HG03095 (cell line): ENCODE measurements at regions not wholly inside any gene's neighbourhood (a gene's known extent, or its start where the extent isn't known, plus 50 kb on each side); places are given as distances from the start of the nearest gene placed in this dataset.
"Not testable (repeated sequence)": the region's sequence is repeated elsewhere in the genome, so short reads cannot be mapped to it uniquely, and the experiment has no call there.

Source experiments
- ATAC-seq: cut with Tn5 transposase; IDR thresholded peaks from one replicate; pipeline ENCODE4 v1.9.1; 2021; ENCODE audit warnings: moderate library complexity; ENCODE audit not compliant: unreplicated experiment

DNA sequence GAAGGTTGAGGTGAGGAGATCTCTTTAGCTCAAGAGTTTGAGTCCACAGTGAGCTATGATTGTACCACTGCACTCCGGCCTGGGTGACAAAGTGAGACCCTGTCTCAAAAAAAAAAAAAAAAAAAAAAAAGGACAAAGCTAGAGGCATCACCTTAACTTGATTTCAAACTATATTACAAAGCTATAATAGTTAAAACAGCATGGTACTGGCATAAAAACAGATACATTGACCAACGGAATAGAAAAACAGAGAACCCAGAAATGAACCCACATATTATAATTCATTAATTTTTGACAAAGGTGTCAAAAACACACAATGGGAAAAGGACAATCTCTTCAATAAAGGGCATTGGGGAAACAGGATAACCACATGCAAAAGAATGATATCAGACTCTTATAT, 50.8 kb upstream of the MBOAT1 start:
- ATAC-seq, result no peak

- ATAC-seq, result no peak
Measured at GRCh38 chr6:20265842-20266241, 53.6 kb upstream of the MBOAT1 start.

GRCh38 chr6:20266851-20267608, 54.8 kb upstream of the MBOAT1 start:
- ATAC-seq, result peak; percentile 48

DNA sequence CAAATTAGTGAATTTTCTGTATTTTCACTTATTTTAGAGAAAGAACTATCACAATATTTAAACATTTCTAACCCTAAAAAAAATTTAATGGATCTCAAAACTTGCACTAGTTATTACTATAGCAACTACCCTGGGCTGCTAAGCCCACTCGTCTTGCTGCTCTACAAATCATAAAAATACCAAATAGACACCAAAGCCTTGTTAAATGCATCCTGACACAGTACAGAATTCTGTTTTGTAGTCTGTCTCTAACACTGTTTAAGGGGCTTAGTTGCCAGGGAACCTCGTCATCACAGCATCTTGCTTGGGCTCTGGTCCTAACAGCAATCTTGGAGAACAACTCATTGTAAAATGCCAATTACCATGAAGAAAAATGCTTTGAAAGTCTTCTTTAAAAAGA, 56.9 kb upstream of the MBOAT1 start:
- no peak for ATAC-seq

- no peak for ATAC-seq
Measured at GRCh38 chr6:20271818-20272217, 59.5 kb upstream of the MBOAT1 start.

DNA sequence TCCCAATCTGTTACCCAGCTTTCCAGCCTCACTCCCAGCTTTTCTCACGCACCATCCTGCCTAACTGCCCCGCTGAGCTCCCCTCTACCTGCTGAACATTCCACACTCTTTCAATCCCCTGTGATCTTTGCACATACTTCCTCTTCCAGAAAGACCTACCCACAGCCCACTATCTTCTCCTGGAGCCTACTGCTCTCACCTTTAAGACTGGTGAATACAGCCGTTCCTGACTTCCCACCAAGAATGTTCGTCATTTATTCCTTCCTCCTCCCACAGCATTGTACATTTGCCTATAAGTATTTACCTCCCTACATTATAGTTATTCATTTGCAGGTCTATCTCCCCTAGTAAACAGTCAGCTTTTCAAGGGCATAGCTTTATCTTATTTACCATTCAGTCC, 61.9 kb upstream of the MBOAT1 start:
- ATAC-seq, result no peak

GRCh38 chr6:20275837-20276236, 63.6 kb upstream of the MBOAT1 start:
- ATAC-seq, result not testable (repeated sequence)

GRCh38 chr6:20277724-20278123, 65.5 kb upstream of the MBOAT1 start:
- not testable (repeated sequence) for ATAC-seq

- no peak for ATAC-seq
Measured at GRCh38 chr6:20279051-20279450, 66.8 kb upstream of the MBOAT1 start.

DNA sequence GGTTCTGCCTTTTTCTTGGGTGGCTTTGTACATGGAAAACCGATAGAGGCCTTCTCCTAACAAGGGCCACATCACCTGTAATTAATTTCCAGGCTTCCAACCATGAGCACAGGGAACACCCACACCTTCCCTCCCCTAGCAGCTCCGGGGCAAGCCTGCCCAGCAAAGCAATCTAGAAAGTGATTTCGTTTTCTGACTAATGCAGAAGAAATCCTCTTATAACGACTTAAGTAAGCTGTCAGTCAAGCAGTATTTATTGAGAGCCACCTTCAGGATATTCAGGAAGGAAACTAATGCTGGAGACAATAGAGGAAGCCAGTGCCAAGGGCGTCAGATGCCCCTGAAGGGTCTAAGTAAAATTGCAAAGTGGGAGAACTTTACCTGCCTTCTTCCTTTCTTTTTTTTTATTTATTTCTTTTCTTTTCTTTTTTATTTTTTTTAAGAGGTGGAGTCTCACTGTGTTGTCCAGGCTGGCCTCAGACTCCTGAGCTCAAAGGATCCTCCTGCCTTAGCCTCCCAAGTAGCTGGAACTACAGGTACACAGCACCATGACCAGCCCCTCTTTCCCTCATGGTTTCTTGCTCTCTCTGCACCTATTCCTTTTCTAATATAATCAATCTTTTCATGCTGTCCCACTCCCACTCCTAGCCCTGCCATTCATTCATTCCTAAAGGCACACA, 67.5 kb upstream of the MBOAT1 start:
- ATAC-seq, result no peak

DNA sequence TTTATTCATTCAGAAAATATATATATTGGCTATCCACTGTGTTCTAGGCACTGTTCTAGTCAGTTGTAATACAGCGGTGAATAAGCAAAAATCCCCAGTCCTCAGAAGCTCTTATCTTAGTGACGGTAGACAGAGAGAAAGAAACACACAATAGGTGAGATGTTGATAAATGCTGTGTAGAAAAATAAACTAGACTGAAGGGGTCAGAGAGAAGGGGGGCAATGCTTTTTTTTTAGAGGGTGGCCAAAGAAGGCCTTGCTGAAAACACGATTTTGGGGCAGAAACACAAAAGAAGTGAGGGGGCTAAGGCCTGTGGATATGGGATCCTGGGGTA, 68.0 kb upstream of the MBOAT1 start:
- no peak for ATAC-seq

GRCh38 chr6:20284672-20285071, 72.4 kb upstream of the MBOAT1 start:
- no peak for ATAC-seq

DNA sequence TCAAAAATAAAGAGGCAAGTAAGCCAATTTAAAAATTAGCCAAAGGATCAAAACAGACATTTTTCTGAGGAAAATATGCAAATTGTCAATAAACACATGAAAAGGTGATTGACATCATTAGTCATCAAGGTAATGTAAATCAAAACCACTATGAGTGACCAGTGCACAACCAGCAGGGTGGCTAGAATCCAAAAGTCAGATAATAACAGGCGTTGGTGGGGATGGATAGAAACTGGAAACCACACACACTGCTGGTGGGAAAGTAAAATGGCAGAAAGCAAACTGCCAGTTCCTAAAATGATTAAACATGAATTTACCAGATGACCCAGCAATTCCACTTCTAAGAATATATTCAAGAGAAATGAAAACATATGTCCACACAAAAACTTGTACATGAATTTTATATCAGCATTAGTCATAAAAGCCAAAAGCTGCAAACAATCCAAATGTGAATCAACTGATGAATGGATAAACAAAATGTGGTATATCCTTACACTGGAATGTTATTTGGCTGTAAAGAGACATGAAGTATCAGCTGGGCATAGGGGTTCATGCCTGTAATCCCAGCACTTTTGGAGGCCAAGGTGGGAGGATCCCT, 74.8 kb upstream of the MBOAT1 start:
- ATAC-seq, result no peak

- peak; percentile 91 for ATAC-seq
Measured at GRCh38 chr6:20291764-20292580, 79.7 kb upstream of the MBOAT1 start.

DNA sequence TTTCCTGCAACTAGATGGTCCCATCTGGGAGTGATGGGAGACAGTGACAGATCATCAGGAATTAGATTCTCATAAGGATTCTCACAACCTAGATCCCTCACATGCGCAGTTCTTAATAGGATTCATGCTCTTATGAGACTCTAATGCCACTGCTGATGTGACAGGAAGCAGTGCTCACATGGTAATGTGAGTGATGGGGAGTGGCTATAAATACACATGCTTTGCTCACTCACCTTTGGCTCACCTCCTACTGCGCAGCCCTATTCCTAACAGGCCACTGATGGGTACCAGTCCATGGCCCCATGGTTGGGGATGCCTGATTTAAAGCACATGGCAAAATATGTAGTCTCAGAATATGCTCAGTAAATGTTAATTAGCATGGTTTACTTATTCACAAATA, 80.6 kb upstream of the MBOAT1 start:
- ATAC-seq, result no peak

GRCh38 chr6:20301256-20301655, 89.0 kb upstream of the MBOAT1 start:
- ATAC-seq, result no peak

- no peak for ATAC-seq
Measured at GRCh38 chr6:20302168-20302567, 89.9 kb upstream of the MBOAT1 start.

DNA sequence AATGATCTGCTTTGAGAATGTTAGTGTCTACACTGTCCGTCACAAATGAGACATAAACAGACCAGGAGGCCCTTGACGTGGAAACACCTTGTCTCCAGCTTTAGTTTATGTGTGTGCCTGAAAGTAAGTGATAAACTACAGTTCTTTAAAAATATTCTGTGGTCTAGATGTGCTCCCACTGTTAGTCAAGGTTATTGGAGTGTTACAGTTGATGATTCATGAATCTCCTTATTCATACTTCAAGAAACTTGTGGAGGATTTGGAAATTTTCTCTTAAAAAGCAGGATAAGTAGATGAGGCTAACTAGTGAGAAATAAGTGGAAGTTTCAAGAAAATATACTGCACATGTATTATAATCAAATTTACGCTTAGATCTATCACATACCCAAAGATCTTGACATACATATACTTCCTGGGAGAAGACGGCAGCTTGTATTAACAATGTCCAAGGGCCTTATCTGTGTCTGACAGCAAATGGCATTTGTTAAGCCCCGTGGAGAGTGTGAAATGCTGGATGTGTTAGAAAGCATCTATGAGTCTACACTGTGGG, 90.5 kb upstream of the MBOAT1 start:
- no peak for ATAC-seq

DNA sequence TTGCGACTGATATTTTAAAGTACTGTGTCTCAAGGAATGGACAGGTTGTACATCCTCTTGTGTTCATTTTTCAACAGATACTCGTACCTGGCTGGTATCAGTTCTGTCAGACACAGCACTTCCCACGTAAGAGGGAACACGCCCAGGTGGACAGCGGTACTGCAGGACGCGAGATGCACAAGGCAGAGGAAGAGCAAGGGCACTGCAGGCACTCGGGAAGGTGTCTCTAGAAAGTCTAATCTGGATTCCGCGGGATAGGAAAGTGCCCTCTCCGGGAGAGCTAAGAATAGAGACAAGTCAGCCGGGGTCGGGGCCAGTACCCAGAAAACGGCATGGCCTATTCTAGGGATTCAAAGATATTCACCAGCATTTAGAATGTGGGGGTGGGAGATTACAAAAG, 94.2 kb upstream of the MBOAT1 start:
- no peak for ATAC-seq

GRCh38 chr6:20309186-20309585, 92.5 kb upstream of the E2F3 start:
- no peak for ATAC-seq

GRCh38 chr6:20310185-20310584, 91.5 kb upstream of the E2F3 start:
- no peak for ATAC-seq
